Fibroblast of skin of scalp (primary cell): ENCODE measurements at regions not wholly inside any gene's neighbourhood (a gene's known extent, or its start where the extent isn't known, plus 50 kb on each side); places are given as distances from the start of the nearest gene placed in this dataset.
"Not testable (repeated sequence)": the region's sequence is repeated elsewhere in the genome, so short reads cannot be mapped to it uniquely, and the experiment has no call there.

Experiments
- DNase-seq: peaks from one replicate; pipeline ENCODE4 v3.0.0-alpha.2; 2013

- no peak for DNase-seq
Measured at GRCh38 chr13:64510747-64511146, 2719.4 kb downstream of the PCDH9 start.

- DNase-seq, result no peak
Measured at GRCh38 chr13:64506246-64506645, 2723.9 kb downstream of the PCDH9 start.

GRCh38 chr13:64505336-64505910 is 2724.7 kb downstream of the PCDH9 start:
- peak; percentile 54 for DNase-seq

GRCh38 chr13:64488731-64489130 is 2741.4 kb downstream of the PCDH9 start:
- peak; percentile 41 for DNase-seq

GRCh38 chr13:64482373-64482772 is 2747.8 kb downstream of the PCDH9 start:
- peak; percentile 24 for DNase-seq

GRCh38 chr13:64480672-64481071 is 2749.5 kb downstream of the PCDH9 start:
- DNase-seq, result no peak

GRCh38 chr13:64480211-64480610 is 2749.9 kb downstream of the PCDH9 start:
- no peak for DNase-seq

GRCh38 chr13:64477146-64477545 is 2753.0 kb downstream of the PCDH9 start:
- peak; percentile 75 for DNase-seq

- not testable (repeated sequence) for DNase-seq
Measured at GRCh38 chr13:64476041-64476568, 2754.0 kb downstream of the PCDH9 start.

GRCh38 chr13:64471916-64472315 is 2758.2 kb downstream of the PCDH9 start:
- peak; percentile 66 for DNase-seq

- no peak for DNase-seq
Measured at GRCh38 chr13:64470751-64471150, 2759.4 kb downstream of the PCDH9 start.

GRCh38 chr13:64459778-64460177 is 2770.4 kb downstream of the PCDH9 start:
- DNase-seq, result no peak

GRCh38 chr13:64457976-64458375 is 2772.2 kb downstream of the PCDH9 start:
- peak; percentile 91 for DNase-seq

GRCh38 chr13:64455124-64455523 is 2775.0 kb downstream of the PCDH9 start:
- DNase-seq, result no peak

GRCh38 chr13:64453831-64454230 is 2776.3 kb downstream of the PCDH9 start:
- peak; percentile 38 for DNase-seq

GRCh38 chr13:64446372-64446771 is 2783.8 kb downstream of the PCDH9 start:
- DNase-seq, result peak; percentile 10

- no peak for DNase-seq
Measured at GRCh38 chr13:64441740-64442139, 2788.4 kb downstream of the PCDH9 start.

GRCh38 chr13:64438084-64438483 is 2792.1 kb downstream of the PCDH9 start:
- no peak for DNase-seq

GRCh38 chr13:64429691-64430090 is 2800.4 kb downstream of the PCDH9 start:
- DNase-seq, result peak; percentile 7

GRCh38 chr13:64428196-64428595 is 2801.9 kb downstream of the PCDH9 start:
- DNase-seq, result peak; percentile 67

- no peak for DNase-seq
Measured at GRCh38 chr13:64423467-64423866, 2806.7 kb downstream of the PCDH9 start.

- DNase-seq, result no peak
Measured at GRCh38 chr13:64420181-64420580, 2810.0 kb downstream of the PCDH9 start.

- no peak for DNase-seq
Measured at GRCh38 chr13:64417581-64417980, 2812.6 kb downstream of the PCDH9 start.

GRCh38 chr13:64414381-64414780 is 2815.8 kb downstream of the PCDH9 start:
- DNase-seq, result no peak

- no peak for DNase-seq
Measured at GRCh38 chr13:64413529-64413928, 2816.6 kb downstream of the PCDH9 start.
